ENCODE measurements at regions not wholly inside any gene's neighbourhood (a gene's known extent, or its start where the extent isn't known, plus 50 kb on each side); places are given as distances from the start of the nearest gene placed in this dataset.

DNA sequence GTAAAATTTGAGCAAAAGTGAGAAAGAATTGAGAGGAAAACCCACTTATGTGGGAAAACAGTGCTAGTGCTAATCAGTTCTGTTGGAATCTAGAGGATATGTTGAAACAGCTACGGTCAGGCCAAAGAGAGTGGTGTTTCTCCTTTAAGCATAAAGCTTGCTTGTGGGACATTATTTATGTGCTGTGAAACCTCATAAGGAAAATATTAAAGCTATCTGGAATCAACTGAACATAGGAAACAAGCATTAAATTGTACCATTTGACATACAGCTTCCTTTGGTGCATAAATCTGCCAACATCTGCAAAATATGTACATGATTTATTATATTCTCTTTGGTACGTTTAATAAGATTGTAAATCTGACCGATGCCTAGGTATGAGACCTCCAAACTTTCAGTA lies 182.5 kb upstream of the PDE10A start:
- Histone ChIP-seq H3K9ac (ENCODE audit: insufficient read depth in 1 of 2, low read length in 2 of 2) (no peak overlapping the region), H3K4me3 (no peak overlapping the region), H3K36me3 (ENCODE audit: control insufficient read depth in 4 of 4, insufficient read depth in 4 of 4, low read length in 4 of 4) (no peaks in the 10 kb centered on the region), H3K27ac (ENCODE audit: low read depth in 1 of 2, low read length in 1 of 2) (no peak overlapping the region), H3K9me3 (ENCODE audit: control insufficient read depth in 4 of 4, insufficient read depth in 3 of 4, low read length in 3 of 4) (no peaks in the 10 kb centered on the region), H3K27me3 (ENCODE audit: control insufficient read depth in 3 of 3, insufficient read depth in 3 of 3, low read length in 2 of 3) (peaks cover 0 to 4% (median 0%) of the 10 kb centered on the region in 3 donors), H3K4me1 (ENCODE audit: control insufficient read depth in 5 of 5, insufficient read depth in 5 of 5, low read length in 5 of 5) (peaks cover 0 to 65% (median 15%) of the 10 kb centered on the region in 5 donors)
- 21 to 45% methylated on average over 3 of the region's 3 CpGs for WGBS, 2 donors
- DNase-seq: peak in 2 of 3 donors; percentile 90 to 94
- TF ChIP-seq, protein P1, sequence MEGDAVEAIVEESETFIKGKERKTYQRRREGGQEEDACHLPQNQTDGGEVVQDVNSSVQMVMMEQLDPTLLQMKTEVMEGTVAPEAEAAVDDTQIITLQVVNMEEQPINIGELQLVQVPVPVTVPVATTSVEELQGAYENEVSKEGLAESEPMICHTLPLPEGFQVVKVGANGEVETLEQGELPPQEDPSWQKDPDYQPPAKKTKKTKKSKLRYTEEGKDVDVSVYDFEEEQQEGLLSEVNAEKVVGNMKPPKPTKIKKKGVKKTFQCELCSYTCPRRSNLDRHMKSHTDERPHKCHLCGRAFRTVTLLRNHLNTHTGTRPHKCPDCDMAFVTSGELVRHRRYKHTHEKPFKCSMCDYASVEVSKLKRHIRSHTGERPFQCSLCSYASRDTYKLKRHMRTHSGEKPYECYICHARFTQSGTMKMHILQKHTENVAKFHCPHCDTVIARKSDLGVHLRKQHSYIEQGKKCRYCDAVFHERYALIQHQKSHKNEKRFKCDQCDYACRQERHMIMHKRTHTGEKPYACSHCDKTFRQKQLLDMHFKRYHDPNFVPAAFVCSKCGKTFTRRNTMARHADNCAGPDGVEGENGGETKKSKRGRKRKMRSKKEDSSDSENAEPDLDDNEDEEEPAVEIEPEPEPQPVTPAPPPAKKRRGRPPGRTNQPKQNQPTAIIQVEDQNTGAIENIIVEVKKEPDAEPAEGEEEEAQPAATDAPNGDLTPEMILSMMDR (IDR thresholded peaks at IDR 0.05; ENCODE audit: control extremely low read depth, extremely low read depth): no peak
- no peak for ATAC-seq (ENCODE audit: insufficient read depth, low FRiP score)

DNA sequence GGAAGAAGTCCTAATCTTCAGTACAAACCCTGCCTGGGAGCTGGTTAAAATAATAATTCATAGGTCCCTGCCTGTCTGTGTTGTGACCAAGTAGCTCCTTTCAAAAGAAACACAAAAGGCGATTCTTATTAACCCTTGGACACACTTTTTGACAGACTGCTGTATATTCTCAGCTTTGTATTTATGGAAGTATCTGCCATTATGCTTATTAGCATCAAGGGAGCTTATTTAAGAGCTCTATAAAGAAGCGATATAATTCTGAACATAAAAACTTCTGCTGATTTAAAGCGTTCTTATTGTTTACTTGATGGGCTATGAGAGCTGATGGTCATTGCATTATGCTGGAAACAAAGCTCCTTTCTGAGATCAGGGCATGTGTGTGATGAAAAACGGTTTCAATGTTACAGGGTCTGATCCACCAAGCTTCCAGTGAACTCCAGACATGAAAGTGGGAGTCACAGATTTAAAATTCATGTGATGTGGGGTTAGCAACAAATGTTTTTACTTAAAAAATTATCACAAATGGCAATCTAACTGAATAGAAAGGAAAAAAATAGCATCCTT lies 181.8 kb upstream of the PDE10A start:
- H3K9me3 ChIP-seq (ENCODE audit: control insufficient read depth in 4 of 4, insufficient read depth in 3 of 4, low read length in 3 of 4): no peaks in the 10 kb centered on the region
- H3K27me3 ChIP-seq (ENCODE audit: control insufficient read depth in 3 of 3, insufficient read depth in 3 of 3, low read length in 2 of 3): peaks cover 0 to 4% (median 0%) of the 10 kb centered on the region in 3 donors

DNA sequence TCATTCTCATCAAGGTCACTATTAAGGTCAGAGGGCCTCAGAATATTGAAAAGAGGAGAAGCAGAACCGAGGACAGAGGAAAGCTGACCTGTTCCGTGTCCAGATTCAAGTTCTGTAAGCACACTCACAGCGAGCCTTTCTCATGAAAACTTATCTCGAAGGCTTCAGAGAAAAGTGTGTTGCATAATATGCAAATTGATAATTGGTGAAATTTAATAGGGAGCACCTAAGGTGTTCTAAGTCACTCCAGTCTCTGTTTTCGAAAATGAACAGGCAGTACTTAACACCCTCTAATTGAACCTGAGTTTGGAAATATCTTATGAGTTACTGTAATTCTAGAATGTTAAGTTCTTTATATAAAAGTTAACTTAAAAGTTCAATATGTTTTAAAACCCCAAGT lies 181.2 kb upstream of the PDE10A start:
- peaks cover 0 to 54% (median 4%) of the 10 kb centered on the region in 5 donors for H3K4me1 ChIP-seq (ENCODE audit: control insufficient read depth in 5 of 5, insufficient read depth in 5 of 5, low read length in 5 of 5)
- no peaks in the 10 kb centered on the region for H3K9me3 ChIP-seq (ENCODE audit: control insufficient read depth in 4 of 4, insufficient read depth in 3 of 4, low read length in 3 of 4)
- WGBS, 2 donors: 58 to 60% methylated on average over 5 of the region's 5 CpGs
- ATAC-seq (ENCODE audit: insufficient read depth, low FRiP score) (no peak), DNase-seq (no peak)
- TF ChIP-seq, protein P1 (IDR thresholded peaks at IDR 0.05; ENCODE audit: control extremely low read depth, extremely low read depth): no peak
- H3K36me3 ChIP-seq (ENCODE audit: control insufficient read depth in 4 of 4, insufficient read depth in 4 of 4, low read length in 4 of 4): no peaks in the 10 kb centered on the region
- H3K9ac ChIP-seq (ENCODE audit: insufficient read depth in 1 of 2, low read length in 2 of 2): no peak overlapping the region
- peaks cover 0 to 4% (median 0%) of the 10 kb centered on the region in 3 donors for H3K27me3 ChIP-seq (ENCODE audit: control insufficient read depth in 3 of 3, insufficient read depth in 3 of 3, low read length in 2 of 3)
- no peak overlapping the region for H3K4me3 ChIP-seq
- H3K27ac ChIP-seq (ENCODE audit: low read depth in 1 of 2, low read length in 1 of 2): no peak overlapping the region

More for the DNA sequence above, 181.8 kb upstream of the PDE10A start:
- WGBS, 2 donors: 63 to 73% methylated on average over 4 of the region's 4 CpGs
- no peak overlapping the region for H3K27ac ChIP-seq (ENCODE audit: low read depth in 1 of 2, low read length in 1 of 2)
- peak in 1 of 3 donors; percentile 50 for DNase-seq
- peaks cover 0 to 60% (median 10%) of the 10 kb centered on the region in 5 donors for H3K4me1 ChIP-seq (ENCODE audit: control insufficient read depth in 5 of 5, insufficient read depth in 5 of 5, low read length in 5 of 5)
- no peak overlapping the region for H3K4me3 ChIP-seq
- no peaks in the 10 kb centered on the region for H3K36me3 ChIP-seq (ENCODE audit: control insufficient read depth in 4 of 4, insufficient read depth in 4 of 4, low read length in 4 of 4)
- TF ChIP-seq, protein P1 (IDR thresholded peaks at IDR 0.05; ENCODE audit: control extremely low read depth, extremely low read depth): no peak
- H3K9ac ChIP-seq (ENCODE audit: insufficient read depth in 1 of 2, low read length in 2 of 2): no peak overlapping the region
- ATAC-seq (ENCODE audit: insufficient read depth, low FRiP score): no peak
